ENCODE measurements at regions not wholly inside any gene's neighbourhood (a gene's known extent, or its start where the extent isn't known, plus 50 kb on each side); places are given as distances from the start of the nearest gene placed in this dataset.

- TF ChIP-seq, protein P1, sequence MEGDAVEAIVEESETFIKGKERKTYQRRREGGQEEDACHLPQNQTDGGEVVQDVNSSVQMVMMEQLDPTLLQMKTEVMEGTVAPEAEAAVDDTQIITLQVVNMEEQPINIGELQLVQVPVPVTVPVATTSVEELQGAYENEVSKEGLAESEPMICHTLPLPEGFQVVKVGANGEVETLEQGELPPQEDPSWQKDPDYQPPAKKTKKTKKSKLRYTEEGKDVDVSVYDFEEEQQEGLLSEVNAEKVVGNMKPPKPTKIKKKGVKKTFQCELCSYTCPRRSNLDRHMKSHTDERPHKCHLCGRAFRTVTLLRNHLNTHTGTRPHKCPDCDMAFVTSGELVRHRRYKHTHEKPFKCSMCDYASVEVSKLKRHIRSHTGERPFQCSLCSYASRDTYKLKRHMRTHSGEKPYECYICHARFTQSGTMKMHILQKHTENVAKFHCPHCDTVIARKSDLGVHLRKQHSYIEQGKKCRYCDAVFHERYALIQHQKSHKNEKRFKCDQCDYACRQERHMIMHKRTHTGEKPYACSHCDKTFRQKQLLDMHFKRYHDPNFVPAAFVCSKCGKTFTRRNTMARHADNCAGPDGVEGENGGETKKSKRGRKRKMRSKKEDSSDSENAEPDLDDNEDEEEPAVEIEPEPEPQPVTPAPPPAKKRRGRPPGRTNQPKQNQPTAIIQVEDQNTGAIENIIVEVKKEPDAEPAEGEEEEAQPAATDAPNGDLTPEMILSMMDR (IDR thresholded peaks at IDR 0.05) = no peak
- TF ChIP-seq EZH2 (IDR thresholded peaks at IDR 0.05) (no peak), EZH2phosphoT487 (IDR thresholded peaks at IDR 0.05) (no peak)
Observed at GRCh38 chr9:36764364-36765076, 191.8 kb downstream of the MELK start.

All from neural progenitor cell (in vitro differentiated cells).